ENCODE measurements at regions not wholly inside any gene's neighbourhood (a gene's known extent, or its start where the extent isn't known, plus 50 kb on each side); places are given as distances from the start of the nearest gene placed in this dataset.

GRCh38 chr9:108374626-108375025 lies 481.2 kb downstream of the ACTL7B start:
- no peak for DNase-seq
- TF ChIP-seq POLR2A (IDR thresholded peaks at IDR 0.05; ENCODE audit: low read length) (no peak), GATA1 (IDR thresholded peaks at IDR 0.05; ENCODE audit: low read depth, low read length) (no peak)

GRCh38 chr9:108367188-108367587 lies 488.6 kb downstream of the ACTL7B start:
- TF ChIP-seq POLR2A (IDR thresholded peaks at IDR 0.05; ENCODE audit: low read length) (no peak), GATA1 (IDR thresholded peaks at IDR 0.05; ENCODE audit: low read depth, low read length) (no peak)
- no peak for DNase-seq

- TF ChIP-seq GATA1 (IDR thresholded peaks at IDR 0.05; ENCODE audit: low read depth, low read length) = no peak
- TF ChIP-seq POLR2A (IDR thresholded peaks at IDR 0.05; ENCODE audit: low read length) = no peak
- DNase-seq = no peak
Measured at GRCh38 chr9:108363311-108363710, 492.5 kb downstream of the ACTL7B start.

- DNase-seq = no peak
- TF ChIP-seq GATA1 (IDR thresholded peaks at IDR 0.05; ENCODE audit: low read depth, low read length) (no peak), POLR2A (IDR thresholded peaks at IDR 0.05; ENCODE audit: low read length) (no peak)
Measured at GRCh38 chr9:108360304-108360703, 495.5 kb downstream of the ACTL7B start.

- TF ChIP-seq POLR2A (IDR thresholded peaks at IDR 0.05; ENCODE audit: low read length) (no peak), GATA1 (IDR thresholded peaks at IDR 0.05; ENCODE audit: low read depth, low read length) (no peak)
- no peak for DNase-seq
Measured at GRCh38 chr9:108356806-108357205, 499.0 kb downstream of the ACTL7B start.

- TF ChIP-seq POLR2A (IDR thresholded peaks at IDR 0.05; ENCODE audit: low read length) = no peak
- TF ChIP-seq GATA1 (IDR thresholded peaks at IDR 0.05; ENCODE audit: low read depth, low read length) = no peak
- no peak for DNase-seq
Measured at GRCh38 chr9:108351571-108351970, 504.2 kb downstream of the ACTL7B start.

- TF ChIP-seq POLR2A (IDR thresholded peaks at IDR 0.05; ENCODE audit: low read length) = no peak
- TF ChIP-seq GATA1 (IDR thresholded peaks at IDR 0.05; ENCODE audit: low read depth, low read length) = no peak
- DNase-seq = no peak
Measured at GRCh38 chr9:108347463-108348188, 508.2 kb downstream of the ACTL7B start.

GRCh38 chr9:108345826-108346225 lies 510.0 kb downstream of the ACTL7B start:
- no peak for TF ChIP-seq GATA1 (IDR thresholded peaks at IDR 0.05; ENCODE audit: low read depth, low read length)
- no peak for DNase-seq

- DNase-seq = no peak
- no peak for TF ChIP-seq POLR2A (IDR thresholded peaks at IDR 0.05; ENCODE audit: low read length)
Measured at GRCh38 chr9:108339251-108339650, 516.5 kb downstream of the ACTL7B start.

- TF ChIP-seq POLR2A (IDR thresholded peaks at IDR 0.05; ENCODE audit: low read length) = no peak
- TF ChIP-seq GATA1 (IDR thresholded peaks at IDR 0.05; ENCODE audit: low read depth, low read length) = no peak
- no peak for DNase-seq
Measured at GRCh38 chr9:108336575-108336974, 519.2 kb downstream of the ACTL7B start.

GRCh38 chr9:108333530-108333983 lies 522.2 kb downstream of the ACTL7B start:
- TF ChIP-seq POLR2A (IDR thresholded peaks at IDR 0.05; ENCODE audit: low read length) (no peak), GATA1 (IDR thresholded peaks at IDR 0.05; ENCODE audit: low read depth, low read length) (no peak)
- no peak for DNase-seq

- DNase-seq = no peak
Measured at GRCh38 chr9:108331596-108331995, 524.2 kb downstream of the ACTL7B start.

GRCh38 chr9:108325406-108325805 lies 530.4 kb downstream of the ACTL7B start:
- DNase-seq = no peak

More at GRCh38 chr9:108331596-108331995, 524.2 kb downstream of the ACTL7B start:
- TF ChIP-seq GATA1 (IDR thresholded peaks at IDR 0.05; ENCODE audit: low read depth, low read length) (no peak), POLR2A (IDR thresholded peaks at IDR 0.05; ENCODE audit: low read length) (no peak)

GRCh38 chr9:108323615-108324014 lies 532.2 kb downstream of the ACTL7B start:
- TF ChIP-seq POLR2A (IDR thresholded peaks at IDR 0.05; ENCODE audit: low read length) (no peak), GATA1 (IDR thresholded peaks at IDR 0.05; ENCODE audit: low read depth, low read length) (no peak)

More at GRCh38 chr9:108325406-108325805, 530.4 kb downstream of the ACTL7B start:
- no peak for TF ChIP-seq GATA1 (IDR thresholded peaks at IDR 0.05; ENCODE audit: low read depth, low read length)
- no peak for TF ChIP-seq POLR2A (IDR thresholded peaks at IDR 0.05; ENCODE audit: low read length)

GRCh38 chr9:108322326-108323098 lies 533.3 kb downstream of the ACTL7B start:
- DNase-seq = no peak
- TF ChIP-seq GATA1 (IDR thresholded peaks at IDR 0.05; ENCODE audit: low read depth, low read length) (no peak), POLR2A (IDR thresholded peaks at IDR 0.05; ENCODE audit: low read length) (no peak)

More at GRCh38 chr9:108323615-108324014, 532.2 kb downstream of the ACTL7B start:
- no peak for DNase-seq

Measured in erythroblast (primary cell).